M059J (cell line): ENCODE measurements at regions not wholly inside any gene's neighbourhood (a gene's known extent, or its start where the extent isn't known, plus 50 kb on each side); places are given as distances from the start of the nearest gene placed in this dataset.

Experiments used
- DNase-seq: peaks from one replicate; pipeline ENCODE4 v3.0.0-alpha.2; 2012; ENCODE audit warnings: low read depth

DNA sequence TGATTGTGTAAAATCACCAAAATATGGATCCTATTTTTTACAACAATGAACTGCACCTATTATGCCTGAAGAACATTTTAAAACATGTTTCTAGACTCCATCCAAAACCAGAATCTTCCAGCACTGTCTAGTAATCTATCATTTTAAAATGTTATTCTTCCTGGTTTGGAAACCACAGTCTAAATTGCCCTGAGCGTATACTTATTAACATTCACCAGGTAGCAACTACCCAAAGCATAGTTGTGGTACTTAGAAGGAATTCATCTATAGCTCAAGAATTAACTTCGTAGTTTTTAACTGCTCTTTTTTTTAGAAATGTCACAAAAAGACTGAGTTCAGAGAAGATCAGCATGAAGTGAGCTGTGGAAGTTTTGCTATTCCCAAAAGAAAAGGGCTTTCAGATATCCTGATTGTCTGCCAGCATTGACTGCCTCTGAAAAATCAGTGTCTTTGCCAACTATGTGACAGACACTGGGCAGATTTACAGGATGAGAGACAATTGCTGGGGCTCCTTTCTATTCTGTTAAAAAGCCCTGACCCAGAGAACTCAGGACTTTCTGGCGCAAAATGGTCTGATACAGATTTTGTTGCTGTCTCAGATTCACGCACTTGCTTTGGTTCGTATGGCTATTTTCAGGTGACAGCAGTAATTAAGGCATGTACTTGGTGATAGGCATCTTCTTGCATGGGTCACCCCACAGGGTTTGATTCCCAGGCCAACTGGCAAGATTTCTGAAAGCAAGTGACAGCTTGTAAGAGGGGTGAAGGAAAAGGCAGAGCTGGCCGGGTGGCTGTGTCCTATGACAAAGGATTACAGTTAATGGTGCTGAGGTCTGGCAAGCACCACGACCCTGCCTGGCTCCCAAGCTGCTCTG is 152.5 kb upstream of the RAI14 start:
- DNase-seq = peak; percentile 64

DNA sequence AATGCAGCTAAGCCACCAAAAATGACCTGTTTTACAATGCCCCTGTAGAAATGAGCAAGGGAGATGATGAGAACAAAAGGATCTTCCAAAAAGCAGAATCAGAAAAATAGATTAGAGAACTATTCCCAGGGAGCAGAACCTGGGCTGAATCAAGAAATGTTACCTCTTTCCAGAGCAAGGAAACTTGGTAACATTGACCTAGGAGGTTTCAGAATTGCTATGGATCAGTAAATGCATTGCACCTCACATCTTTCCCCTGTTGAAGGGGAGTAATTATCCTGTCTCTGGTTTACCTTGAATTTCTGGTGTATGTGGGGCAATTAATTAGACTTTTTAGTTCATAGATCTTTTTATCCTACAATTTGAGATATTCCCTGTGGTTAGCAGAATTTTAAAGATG is 151.2 kb upstream of the RAI14 start:
- no peak for DNase-seq

DNA sequence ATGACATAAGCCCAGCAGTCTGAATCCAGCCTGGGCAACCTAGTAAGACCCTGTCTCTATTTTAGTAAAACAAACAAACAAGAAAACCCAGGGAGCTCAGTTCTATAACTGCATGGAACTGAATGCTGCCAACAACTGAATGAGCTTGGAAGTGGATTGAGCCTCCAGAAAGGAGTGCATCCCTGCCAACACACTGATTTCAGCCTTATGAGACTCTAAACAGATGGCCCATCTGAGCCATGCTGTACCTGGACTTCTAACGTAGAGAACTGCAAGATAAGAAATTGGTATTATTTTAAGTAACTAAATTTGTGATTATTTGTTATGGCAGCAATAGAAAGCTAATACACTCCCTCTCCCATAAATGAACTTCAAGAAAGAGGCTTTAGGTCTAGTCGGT is 150.4 kb upstream of the RAI14 start:
- DNase-seq = no peak

DNA sequence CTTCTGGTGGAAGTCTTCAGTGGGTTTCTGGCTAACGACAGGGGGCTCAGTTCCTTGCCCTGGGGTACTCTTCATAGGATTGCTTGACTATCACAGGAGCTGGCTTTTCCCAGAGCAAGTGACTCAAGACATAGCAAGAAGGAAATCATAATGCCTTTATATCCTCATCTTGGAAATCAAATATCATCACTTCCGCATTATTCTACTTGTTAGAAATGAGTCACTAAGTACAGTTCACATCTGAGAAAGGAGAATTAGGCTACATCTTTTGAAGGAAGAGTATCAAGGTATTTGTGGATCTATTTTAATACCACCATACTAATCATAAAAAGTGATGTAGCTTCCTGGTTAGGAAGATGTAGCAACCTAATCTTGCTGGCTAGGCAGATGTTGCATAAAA is 148.2 kb upstream of the RAI14 start:
- no peak for DNase-seq

DNA sequence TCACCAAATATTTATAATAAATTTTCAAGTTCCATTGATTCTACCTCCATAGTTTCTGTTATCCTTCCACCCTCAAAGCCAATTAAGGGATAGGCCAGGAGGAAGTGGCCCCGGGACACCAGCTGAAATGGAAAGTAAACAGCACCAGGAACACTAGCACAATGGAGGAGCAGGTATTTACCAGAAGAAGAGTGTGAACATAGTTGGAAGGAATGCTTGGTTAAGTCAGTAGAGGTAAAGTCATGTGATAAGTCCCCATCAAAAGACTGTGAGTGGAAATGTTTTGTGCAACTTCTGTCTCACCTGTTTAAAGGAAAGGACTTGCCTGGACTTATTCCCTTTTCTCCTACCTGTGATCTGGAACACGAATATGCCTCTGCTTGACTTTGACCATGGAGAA is 146.7 kb upstream of the RAI14 start:
- no peak for DNase-seq

DNA sequence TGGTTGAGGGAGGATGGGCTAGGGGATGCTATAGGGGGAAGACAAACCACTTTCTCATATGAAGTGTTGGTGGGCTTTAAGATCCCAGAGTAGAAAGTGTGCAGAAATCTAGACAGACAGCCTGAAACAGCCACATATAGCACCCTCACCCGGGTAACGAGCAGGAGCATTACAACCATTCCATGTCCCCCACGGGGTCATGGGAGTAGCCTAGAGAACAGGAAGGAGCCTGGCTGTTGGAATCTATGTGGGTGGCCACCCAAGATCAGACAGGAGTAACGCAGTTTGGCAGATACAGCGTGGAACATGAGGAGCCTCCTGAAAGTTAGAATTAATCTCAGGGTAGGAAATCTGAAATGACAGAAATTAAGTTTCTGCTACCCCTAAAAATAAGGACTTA is 146.1 kb upstream of the RAI14 start:
- no peak for DNase-seq

DNA sequence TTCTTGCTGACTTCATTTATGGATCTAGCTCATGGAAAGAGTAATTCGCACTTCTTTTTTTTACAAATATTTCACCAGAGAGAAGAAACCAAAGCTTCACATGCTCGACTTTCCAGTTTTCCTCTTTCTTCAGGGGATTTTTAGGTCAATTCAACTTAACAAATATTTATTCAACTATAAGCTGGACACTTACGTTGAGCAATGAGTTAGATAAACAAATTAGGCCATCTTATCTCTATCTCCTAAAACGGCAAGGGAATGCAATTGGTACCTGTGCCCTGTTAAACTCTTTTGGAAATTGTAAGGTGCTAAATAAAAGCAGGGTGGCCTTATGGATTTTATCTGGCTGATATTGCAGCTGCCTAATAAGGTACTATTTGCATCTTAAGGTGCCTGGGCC is 145.1 kb upstream of the RAI14 start:
- no peak for DNase-seq

DNA sequence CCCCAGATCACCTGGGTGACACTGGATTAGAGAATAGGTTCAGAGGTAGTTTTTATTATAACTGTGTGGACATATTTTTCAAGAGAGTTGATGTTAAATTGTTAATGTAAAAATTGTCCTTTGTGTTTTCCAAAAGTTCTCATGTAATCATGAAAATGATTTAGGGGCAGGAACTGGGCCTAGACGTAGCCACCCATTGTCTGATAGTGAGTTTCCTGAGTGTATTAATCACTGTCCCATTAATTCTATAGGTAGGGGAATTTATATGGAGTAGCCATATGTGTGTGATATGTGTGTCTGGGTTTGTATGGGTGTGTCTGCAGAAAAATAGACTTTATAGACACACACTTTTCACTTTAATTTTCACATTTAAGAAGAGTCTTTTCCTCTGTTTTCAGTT is 144.6 kb upstream of the RAI14 start:
- no peak for DNase-seq

DNA sequence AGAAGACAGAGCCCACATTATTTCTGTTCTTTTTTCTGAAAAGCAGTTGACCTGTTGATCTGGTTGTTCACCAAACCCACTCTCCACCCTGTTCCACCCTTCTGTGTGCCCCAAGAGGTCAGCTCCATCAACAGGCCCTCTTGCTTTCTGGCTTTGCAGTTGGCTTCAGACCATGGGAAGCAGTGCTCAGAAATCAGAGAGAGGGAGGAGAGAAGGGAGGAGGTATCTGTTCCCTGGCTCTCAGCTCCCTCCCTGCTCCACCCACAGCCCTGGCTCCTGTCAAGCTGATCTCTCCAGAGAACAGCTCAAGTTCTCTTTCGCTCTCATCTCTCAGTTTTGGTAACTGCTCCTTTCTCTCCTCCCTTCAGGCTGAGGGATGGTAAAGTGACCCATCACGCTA is 144.2 kb upstream of the RAI14 start:
- no peak for DNase-seq

DNA sequence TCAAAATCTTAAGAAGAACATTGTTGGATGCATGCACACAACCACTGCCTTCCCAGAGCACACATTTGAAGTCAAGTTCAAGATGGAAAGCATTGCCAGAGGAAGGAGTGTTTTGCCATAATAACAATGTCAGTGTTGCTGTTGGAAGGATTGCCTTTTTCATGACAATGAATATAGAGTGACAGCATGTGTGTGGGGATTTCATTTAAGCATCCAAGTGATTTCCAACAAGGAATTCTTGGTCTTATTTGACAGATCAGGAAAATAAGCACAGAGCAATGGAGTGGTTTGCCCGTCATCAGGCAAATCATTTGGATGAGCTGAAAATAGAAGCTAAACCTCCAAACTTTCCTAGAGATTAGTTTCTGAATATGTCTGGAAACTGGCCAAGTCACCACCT is 140.0 kb upstream of the RAI14 start:
- no peak for DNase-seq

DNA sequence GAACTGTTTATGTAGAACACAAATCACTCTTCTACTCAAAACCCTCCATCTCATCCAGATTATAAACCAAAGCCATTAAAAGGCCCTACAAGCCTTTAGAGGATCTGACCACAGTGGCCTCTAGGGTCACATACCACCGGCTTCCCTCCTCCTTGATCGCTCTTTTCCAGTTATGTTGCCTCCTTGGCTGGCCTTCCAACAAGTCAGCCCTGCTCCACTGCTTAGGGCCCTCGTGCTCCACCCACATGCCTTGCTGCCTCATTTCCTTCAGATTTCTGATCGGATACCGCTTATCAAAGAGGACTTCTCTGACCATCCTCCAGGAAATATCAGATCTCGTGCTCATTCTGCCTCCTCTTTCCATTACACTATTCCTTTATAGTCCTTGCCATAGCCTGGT is 139.4 kb upstream of the RAI14 start:
- peak; percentile 63 for DNase-seq

DNA sequence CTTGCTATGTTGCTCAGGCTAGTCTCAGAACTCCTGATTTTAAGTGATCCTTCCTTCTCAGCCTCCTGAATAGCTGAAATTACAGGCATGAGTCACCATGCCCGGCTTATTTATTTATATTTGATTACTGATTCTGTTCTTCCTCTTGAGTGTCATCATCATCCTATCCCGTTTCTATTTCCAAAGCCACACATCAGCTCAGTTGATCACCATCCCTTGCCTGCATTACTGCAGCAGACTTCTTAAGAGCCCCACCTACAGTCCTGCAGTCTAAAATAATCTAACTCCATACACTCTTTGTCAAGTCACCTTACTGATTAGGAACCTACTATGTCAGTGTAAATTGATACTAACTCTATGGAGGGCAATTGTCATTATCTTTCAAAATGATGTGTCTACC is 138.9 kb upstream of the RAI14 start:
- peak; percentile 78 for DNase-seq

DNA sequence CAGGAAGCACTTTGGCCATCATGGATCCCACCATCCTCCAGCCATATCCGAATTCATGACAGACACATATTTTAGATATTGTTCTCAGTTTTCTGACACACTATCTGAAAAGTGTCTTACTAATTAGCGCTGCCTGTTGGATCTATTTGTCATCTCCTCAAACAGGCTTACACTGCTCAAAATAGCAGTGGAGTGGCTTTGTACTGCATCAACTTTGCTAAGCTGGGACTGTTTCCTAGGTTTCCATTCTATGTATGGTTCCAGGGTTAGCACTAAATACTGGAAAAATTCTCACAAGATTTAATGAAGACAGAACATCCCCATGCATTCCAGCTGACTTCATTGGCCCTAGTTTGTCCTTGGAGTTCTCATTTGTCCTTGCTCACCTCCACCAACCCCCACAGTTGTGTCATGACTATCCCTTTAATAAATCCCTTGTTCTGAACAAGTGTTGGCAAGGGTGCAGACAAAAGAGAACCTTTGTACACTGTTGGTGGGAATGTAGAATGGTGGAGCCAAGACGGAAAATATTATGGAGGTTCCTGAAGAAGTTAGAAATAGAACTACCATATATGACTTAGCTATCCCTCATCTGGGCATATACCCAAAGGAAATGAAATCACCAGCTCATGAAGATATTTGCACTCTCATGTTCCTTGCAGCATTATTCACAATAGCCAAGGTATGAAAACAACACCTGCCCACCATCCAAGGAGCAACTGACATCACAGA is 136.5 kb upstream of the RAI14 start:
- peak; percentile 67 for DNase-seq

DNA sequence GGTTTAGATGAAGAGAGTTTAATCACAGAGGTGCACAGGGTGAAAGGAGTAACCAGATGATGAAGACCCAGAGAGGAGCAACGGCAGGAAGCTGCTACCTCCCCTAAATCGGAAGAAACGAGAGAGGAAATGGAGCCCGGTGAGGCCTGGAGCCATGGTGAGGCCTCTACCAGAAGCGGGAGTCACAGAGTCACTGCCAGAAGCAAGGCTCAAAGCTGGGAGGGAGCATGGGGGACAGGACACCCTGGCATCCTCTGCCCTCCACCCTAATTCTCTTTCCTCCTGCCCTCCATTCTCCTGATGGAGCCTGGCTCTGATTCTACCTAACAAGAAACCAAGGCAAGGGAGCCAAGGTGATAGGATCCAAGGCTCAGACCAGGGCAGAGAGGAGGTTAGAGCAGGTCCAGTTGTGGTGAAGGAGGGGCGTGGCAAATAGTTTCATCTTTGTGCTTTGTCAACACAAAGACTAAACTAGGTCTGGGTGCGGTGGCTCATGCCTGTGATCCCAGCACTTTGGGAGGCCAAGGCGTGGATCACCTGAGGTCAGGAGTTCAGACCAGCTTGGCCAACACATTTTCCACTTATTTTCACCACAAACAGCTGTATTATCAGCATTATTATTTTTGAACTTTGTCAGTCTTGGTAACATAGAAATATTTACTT is 134.4 kb upstream of the RAI14 start:
- no peak for DNase-seq

DNA sequence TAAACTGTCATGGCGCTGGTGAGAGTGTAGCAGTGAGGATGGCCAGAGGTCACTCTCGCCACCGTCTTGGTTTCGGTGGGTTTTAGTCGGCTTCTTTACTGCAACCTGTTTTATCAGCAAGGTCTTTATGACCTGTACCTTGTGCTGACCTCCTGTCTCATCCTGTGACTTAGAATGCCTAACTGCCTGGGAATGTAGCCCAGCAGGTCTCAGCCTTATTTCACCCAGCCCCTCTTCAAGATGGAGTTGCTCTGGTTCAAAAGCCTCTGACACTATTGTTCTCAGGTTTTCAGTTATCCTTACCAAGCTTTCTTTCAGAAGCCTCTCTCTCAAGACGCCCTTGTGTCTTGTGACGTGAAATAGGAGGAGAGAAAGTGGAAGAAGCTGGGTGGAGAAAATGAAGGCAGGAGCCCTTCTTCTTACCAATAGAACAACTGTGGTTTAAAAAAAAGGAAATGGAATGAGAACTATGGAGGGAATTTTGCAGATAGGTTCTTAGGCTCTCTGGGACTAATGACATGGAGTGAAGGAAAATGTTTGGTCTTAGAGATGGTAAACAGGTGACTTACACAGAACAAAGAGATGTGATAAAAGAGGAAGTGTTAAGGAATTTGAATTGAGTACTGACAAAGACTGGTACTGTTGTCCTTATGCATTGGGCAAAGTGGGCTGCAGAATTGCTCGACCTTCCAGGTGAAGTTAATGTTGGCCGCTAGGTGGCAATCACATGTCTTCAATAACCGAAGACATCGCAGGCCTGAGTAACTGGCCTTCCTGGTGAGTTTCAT is 133.3 kb upstream of the RAI14 start:
- DNase-seq = peak; percentile 83

DNA sequence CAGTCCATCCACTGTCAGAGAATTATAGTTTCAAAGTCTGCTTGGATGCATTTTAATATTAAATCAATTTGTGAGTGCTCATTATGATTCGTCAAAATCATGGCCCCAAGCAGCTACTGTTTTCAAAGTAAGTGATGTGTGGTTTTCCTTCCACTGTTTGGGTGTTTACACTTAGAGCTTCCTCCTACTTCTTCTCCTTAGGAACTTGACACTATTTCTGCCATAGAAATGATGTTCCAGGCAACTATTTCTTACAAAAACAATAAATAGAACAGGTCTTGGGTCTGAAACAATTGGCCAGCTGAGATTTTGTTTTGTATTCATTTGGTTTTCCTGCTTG is 132.8 kb upstream of the RAI14 start:
- no peak for DNase-seq

DNA sequence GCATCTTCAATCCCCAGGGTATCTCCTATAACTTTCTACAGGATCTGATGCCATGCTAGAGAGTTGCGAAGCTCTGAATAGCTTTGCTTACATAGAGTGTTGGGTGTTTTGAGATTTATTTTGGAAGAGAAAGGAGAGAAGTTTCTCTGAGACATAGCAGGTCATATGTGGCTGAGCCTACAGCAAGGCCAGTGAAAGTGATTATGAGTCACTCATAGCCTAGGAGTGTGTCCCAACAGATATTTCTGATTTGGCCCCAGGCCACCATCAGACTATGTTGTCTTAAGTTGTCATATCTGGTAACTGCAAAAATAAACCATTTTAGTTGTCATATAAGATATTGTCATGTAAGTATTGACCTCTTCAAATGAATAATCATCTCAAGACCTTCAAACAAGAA is 132.0 kb upstream of the RAI14 start:
- DNase-seq = peak; percentile 81

DNA sequence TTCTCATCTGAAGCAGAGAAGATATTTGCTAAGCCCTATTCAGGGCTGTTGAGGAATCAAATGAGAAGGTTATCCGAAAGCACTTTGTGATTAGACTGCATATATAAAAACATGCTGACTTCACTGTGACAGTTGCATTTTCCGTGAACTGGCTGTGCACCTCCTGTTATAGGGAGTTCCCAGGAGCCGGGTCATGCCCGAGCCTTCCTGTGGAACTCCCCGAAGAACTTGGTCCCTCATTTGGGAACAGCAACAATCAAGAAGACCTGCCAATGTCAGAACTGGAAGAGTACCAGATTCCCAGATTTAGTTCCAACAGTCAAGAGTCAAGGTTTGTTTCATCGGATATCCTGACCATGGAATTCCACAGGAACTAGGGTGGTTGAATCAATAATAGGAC is 130.4 kb upstream of the RAI14 start:
- no peak for DNase-seq

DNA sequence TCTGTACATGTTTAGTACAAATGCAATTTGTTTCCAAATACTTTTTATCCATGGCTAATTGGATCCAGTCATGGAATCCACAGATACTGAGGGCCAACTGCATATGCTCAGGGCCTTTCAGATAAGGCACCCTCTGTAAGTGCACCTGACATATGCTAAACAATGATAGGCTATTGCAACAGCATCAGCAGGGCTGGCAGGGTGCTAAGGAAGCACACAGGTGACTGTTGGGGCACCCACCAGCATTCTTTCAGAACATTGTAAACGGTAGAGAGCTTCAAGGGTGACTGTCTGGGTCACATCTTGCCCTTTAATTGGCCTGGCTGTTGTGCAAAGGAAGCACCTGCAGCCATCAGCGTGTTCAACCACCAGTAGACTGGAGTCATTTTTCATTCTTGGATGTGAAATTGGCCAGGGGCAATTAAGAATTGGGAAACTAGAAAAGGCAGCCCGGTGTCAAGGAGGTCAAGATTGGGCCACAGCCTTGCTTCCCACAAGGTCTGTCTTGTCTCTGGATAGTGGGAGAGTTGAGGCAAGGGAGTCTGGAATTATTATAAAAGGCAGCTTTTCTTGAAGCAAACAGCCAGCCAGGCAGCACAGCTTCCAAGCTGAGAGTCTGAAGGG is 129.3 kb upstream of the RAI14 start:
- DNase-seq = no peak

DNA sequence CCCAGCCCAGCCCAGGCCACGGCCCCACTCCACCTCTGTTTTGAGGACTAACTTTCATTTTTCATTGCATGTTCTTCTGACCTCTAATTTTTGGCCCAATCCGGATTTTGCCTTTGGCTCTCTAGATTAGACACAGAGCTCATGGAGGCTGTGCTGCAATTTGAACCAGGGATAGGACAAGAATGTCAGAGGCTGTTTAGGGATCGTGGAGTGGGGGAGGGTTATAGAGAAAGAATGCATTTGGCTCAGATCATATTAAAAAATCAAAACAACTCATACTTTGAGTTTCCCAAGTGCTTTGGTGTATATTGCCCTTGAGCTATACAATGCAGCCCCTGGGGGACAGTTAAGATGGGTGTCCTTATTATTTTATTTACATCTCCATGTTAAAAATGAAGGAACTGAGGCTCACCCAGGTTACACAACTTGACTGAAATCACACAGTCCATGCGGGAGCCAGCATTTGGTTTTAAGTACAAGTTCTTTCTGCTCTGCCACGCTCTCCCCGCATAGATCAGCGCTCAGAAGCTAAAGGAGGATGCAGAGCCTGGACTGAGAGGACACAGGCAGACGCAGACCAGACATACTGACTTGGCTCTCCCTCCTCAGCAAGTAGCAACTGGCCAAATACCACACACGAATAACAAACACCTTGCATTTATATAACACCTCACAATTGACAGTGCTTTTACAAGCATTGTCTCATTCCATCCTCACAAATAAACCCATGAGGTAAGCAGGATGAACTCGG is 126.4 kb upstream of the RAI14 start:
- DNase-seq = no peak

DNA sequence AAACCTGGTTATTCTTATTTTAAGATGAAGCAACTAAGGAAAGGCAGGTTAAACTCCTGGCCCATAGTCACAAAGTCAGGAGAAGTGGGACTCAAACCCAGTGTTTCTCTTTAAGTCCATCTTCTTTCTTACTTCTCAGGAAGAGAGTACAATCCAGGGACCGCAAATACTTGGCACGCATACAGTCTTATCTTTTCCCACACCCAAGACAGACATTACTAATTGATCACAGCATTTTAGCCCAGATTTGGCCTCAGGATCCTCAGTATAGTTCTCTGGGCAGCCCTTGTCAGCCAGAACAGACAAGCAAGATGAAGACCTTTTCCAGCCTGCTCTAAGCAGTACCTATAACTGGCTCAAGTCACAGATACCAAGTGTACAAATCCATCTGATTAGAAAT is 125.5 kb upstream of the RAI14 start:
- DNase-seq = no peak
